Loucy (cell line): ENCODE measurements at regions not wholly inside any gene's neighbourhood (a gene's known extent, or its start where the extent isn't known, plus 50 kb on each side); places are given as distances from the start of the nearest gene placed in this dataset.

Experiments used
- CTCF ChIP-seq: fragments of 200-600 bp; sonication (generic); conservative IDR thresholded peaks from 2 replicates; pipeline ENCODE4 v1.5.1; 2014; ENCODE audit warnings: mild to moderate bottlenecking, antibody characterized with exemption, low read length
- EZH2phosphoT487 ChIP-seq: fragments of 200-600 bp; IDR thresholded peaks from 2 replicates; pipeline ENCODE4 v1.6.1; 2018; ENCODE audit warnings: antibody characterized with exemption, mild to moderate bottlenecking, moderate library complexity, borderline replicate concordance

DNA sequence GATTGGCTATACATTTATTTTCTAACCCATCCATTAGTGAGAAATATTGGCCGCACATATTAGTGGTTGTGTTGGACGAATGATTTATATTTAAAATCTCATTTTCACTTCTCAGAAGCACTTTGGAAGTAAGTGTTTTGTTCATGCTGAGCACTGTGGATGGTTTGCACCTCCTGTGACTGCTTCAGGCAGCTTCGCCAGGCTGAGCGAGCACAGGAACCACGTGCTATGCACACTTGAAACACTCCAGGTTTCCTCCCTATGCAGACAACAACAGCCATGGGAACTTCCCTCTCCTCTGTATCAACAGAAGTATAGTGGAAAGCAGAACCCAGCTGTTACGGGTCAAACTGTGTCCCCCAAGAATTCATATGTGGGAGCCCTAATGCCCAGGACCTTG is 67.3 kb upstream of the WDR11 start:
- TF ChIP-seq CTCF (no peak), EZH2phosphoT487 (no peak)
